ENCODE measurements at regions not wholly inside any gene's neighbourhood (a gene's known extent, or its start where the extent isn't known, plus 50 kb on each side); places are given as distances from the start of the nearest gene placed in this dataset.
"Not testable (repeated sequence)": the region's sequence is repeated elsewhere in the genome, so short reads cannot be mapped to it uniquely, and the experiment has no call there.

GRCh38 chr9:108039012-108039411 is 549.4 kb upstream of the KLF4 start:
- no peak overlapping the region for H3K4me3 ChIP-seq

GRCh38 chr9:108035487-108035886 is 545.9 kb upstream of the KLF4 start:
- WGBS, 3 donors, result 35 to 63% (median 37%) methylated on average over 1 of the region's 1 CpG
- no peaks in the 10 kb centered on the region for H3K36me3 ChIP-seq
- DNase-seq, result no peak
- H3K4me1 ChIP-seq (ENCODE audit: insufficient read depth), result peaks cover 7% of the 10 kb centered on the region
- no peaks in the 10 kb centered on the region for H3K27me3 ChIP-seq
- TF ChIP-seq CTCF (IDR thresholded peaks at IDR 0.05) (no peak), EP300 (IDR thresholded peaks at IDR 0.05) (no peak), POLR2A (IDR thresholded peaks at IDR 0.05) (no peak)
- H3K9me3 ChIP-seq, result no peaks in the 10 kb centered on the region
- H3K27ac ChIP-seq, result no peak overlapping the region
- intact Hi-C loops (cut with DNase I), result no loop called here
- no peak overlapping the region for H3K4me3 ChIP-seq

More at GRCh38 chr9:108039012-108039411, 549.4 kb upstream of the KLF4 start:
- intact Hi-C loops (cut with DNase I), result no loop called here
- TF ChIP-seq CTCF (IDR thresholded peaks at IDR 0.05) (no peak), EP300 (IDR thresholded peaks at IDR 0.05) (no peak), POLR2A (IDR thresholded peaks at IDR 0.05) (no peak)
- Histone ChIP-seq H3K27me3 (no peaks in the 10 kb centered on the region), H3K27ac (no peak overlapping the region), H3K4me1 (ENCODE audit: insufficient read depth) (peaks cover 7% of the 10 kb centered on the region), H3K9me3 (no peaks in the 10 kb centered on the region), H3K36me3 (no peaks in the 10 kb centered on the region)
- WGBS, 3 donors, result 83 to 91% (median 88%) methylated on average over 1 of the region's 1 CpG
- DNase-seq, result no peak

- no peak for TF ChIP-seq POLR2A (IDR thresholded peaks at IDR 0.05)
- TF ChIP-seq CTCF (IDR thresholded peaks at IDR 0.05), result no peak
- no peak for TF ChIP-seq EP300 (IDR thresholded peaks at IDR 0.05)
- Histone ChIP-seq H3K4me3 (no peak overlapping the region), H3K27ac (peak overlapping the region in 1 of 2 donors; percentile 41), H3K4me1 (ENCODE audit: insufficient read depth) (peaks cover 7% of the 10 kb centered on the region), H3K36me3 (no peaks in the 10 kb centered on the region), H3K27me3 (no peaks in the 10 kb centered on the region), H3K9me3 (no peaks in the 10 kb centered on the region)
- intact Hi-C loops (cut with DNase I), result no loop called here
- 10 to 12% (median 12%) methylated on average over 5 of the region's 5 CpGs for WGBS, 3 donors
- DNase-seq, result peak in 4 of 5 donors; percentile 53 to 66 (median 59)
These were observed 544.7 kb upstream of the KLF4 start for GRCh38 chr9:108033976-108034964.

GRCh38 chr9:108032079-108032478 is 542.5 kb upstream of the KLF4 start:
- H3K4me3 ChIP-seq; H3K36me3 ChIP-seq; intact Hi-C loops (cut with DNase I); H3K27me3 ChIP-seq; H3K27ac ChIP-seq; H3K9me3 ChIP-seq; H3K4me1 ChIP-seq (ENCODE audit: insufficient read depth); DNase-seq: not testable (repeated sequence)
- WGBS, 3 donors, result 82 to 89% (median 88%) methylated on average over 9 of the region's 9 CpGs

GRCh38 chr9:108031221-108031620 is 541.7 kb upstream of the KLF4 start:
- H3K4me1 ChIP-seq (ENCODE audit: insufficient read depth); H3K27ac ChIP-seq; intact Hi-C loops (cut with DNase I); H3K9me3 ChIP-seq; H3K4me3 ChIP-seq; H3K36me3 ChIP-seq; DNase-seq; H3K27me3 ChIP-seq: not testable (repeated sequence)
- 93 to 97% (median 96%) methylated on average over 11 of the region's 11 CpGs for WGBS, 3 donors

- H3K27me3 ChIP-seq; H3K4me3 ChIP-seq; intact Hi-C loops (cut with DNase I); H3K36me3 ChIP-seq; H3K9me3 ChIP-seq; H3K27ac ChIP-seq; H3K4me1 ChIP-seq (ENCODE audit: insufficient read depth); DNase-seq: not testable (repeated sequence)
- WGBS, 3 donors, result 96 to 98% (median 97%) methylated on average over 4 of the region's 4 CpGs
These were observed 537.1 kb upstream of the KLF4 start for GRCh38 chr9:108026718-108027117.
